Thyroid gland (tissue), 4 donors: ENCODE measurements at regions not wholly inside any gene's neighbourhood (a gene's known extent, or its start where the extent isn't known, plus 50 kb on each side); places are given as distances from the start of the nearest gene placed in this dataset.

Experiments
- POLR2A ChIP-seq, 2 donors: fragments of 450-650 bp; IDR thresholded peaks; one replicate each; pipeline ENCODE4 v1.6.1; 2017; ENCODE audit warnings: antibody characterized with exemption in 2 of 2, mild to moderate bottlenecking in 2 of 2, moderate library complexity in 1 of 2
- TF ChIP-seq, protein P1 (sequence below), 6 experiments: fragments of 200-600 bp in 3 of 6; fragments of 450-650 bp in 3 of 6; sonication (generic) in 3 of 6; IDR thresholded peaks; one replicate each; pipeline ENCODE4 v1.5.1; 2016 to 2019; ENCODE audit warnings: antibody characterized with exemption in 6 of 6, mild to moderate bottlenecking in 2 of 6, inconsistent platforms in 1 of 6, moderate library complexity in 1 of 6

DNA sequence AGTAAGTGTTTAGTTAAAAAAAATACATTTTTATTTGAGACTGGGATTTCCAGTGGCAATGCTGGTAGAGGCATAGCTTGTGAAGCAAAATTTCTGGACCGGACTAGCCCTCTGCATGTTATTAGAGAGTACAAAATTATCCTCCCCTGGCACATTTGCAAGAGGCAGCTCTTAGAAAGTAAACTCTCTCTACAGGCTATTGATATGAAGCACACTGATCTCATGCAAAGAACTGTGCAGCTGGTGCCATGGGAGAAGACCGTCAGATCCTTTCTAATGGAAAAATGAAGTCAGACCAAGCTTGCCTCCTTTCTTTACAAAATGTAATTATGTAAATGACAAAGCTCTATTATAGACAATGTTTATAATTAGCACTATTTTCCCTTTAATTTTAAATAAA is 2717.2 kb downstream of the PCDH7 start:
- TF ChIP-seq, protein P1, sequence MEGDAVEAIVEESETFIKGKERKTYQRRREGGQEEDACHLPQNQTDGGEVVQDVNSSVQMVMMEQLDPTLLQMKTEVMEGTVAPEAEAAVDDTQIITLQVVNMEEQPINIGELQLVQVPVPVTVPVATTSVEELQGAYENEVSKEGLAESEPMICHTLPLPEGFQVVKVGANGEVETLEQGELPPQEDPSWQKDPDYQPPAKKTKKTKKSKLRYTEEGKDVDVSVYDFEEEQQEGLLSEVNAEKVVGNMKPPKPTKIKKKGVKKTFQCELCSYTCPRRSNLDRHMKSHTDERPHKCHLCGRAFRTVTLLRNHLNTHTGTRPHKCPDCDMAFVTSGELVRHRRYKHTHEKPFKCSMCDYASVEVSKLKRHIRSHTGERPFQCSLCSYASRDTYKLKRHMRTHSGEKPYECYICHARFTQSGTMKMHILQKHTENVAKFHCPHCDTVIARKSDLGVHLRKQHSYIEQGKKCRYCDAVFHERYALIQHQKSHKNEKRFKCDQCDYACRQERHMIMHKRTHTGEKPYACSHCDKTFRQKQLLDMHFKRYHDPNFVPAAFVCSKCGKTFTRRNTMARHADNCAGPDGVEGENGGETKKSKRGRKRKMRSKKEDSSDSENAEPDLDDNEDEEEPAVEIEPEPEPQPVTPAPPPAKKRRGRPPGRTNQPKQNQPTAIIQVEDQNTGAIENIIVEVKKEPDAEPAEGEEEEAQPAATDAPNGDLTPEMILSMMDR (IDR thresholded peaks at IDR 0.05): no peak
- TF ChIP-seq POLR2A (IDR thresholded peaks at IDR 0.05): no peak
